Stimulated activated CD4-positive, alpha-beta T cell treated with anti-CD3 and anti-CD28 coated beads, Interleukin-2, amount 100 ng/mL, for 24 hours (primary cell): ENCODE measurements at regions not wholly inside any gene's neighbourhood (a gene's known extent, or its start where the extent isn't known, plus 50 kb on each side); places are given as distances from the start of the nearest gene placed in this dataset.
"Not testable (repeated sequence)": the region's sequence is repeated elsewhere in the genome, so short reads cannot be mapped to it uniquely, and the experiment has no call there.

ENCODE experiments used
- DNase-seq, 2 donors: peaks; one replicate each; pipeline ENCODE4 v3.0.0-alpha.2; 2020

DNA sequence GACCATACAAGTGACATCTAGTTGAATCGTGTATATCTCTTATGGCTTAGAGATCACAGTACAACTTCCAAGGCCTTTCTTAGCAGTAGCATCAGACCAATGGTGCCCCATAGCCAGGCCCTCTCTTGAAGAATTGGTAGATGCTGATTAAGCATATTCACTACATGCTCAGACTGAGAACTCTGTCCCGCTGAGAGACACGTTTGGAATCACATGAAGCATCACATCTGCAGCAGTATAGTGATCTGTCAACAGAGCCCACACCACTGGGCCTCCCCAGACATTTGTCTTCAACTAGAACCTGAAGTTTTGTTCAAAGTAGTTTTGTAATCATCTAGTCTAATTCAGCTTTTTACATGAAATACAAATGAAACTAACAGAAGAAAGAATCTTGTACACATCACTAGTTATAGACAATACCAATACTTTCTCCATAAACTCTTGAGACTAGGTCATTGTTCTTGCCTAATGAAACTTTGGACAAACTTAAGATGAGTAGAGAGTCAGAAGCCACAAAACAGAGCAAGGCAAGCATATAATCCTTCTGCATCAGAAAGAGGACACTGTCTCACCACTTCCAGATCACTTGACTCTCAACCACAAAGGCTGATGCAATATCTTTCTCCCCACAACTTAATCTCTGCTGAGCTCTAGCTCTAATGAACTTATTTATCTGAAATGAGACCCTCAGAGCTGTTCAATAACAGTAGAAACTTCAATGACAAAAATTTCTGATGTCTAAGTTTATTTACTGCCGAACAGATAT, 182.7 kb downstream of the TBX18 start:
- DNase-seq = no peak

DNA sequence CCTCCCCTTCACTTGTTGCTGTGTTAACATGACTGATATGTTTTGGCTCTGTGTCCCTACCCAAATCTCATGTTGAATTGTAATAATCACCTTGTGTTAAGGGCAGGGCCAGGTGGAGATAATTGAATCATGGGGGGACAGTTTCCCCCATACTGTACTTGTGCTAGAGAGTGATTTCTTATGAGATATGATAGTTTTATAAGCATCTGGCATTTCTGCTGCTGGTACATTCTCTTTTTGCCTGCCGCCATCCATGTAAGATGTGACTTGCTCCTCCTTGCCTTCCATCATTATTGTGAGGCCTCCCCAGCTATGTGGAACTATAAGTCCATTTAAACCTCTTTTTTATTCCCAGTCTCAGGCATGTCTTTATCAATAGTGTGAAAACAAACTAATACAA, 185.0 kb downstream of the TBX18 start:
- DNase-seq = no peak

DNA sequence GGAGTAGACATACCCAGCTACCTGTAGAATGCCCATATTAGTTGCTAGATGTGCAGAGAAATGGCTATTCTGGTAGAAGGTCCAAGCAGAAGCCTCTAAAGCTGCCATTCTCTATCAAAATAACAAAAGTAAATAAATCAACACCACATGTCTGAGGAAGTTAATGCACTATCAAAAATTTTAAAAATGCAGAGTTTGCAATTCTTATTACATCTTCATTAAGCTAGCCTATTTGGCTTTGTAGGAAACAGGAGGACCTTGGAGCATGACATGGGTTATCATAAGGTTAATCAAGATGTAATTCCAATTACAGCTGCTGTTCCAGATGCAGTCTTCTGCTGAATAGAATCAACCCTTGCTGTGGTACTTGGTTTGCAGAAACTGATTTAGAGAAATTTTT, 188.4 kb downstream of the TBX18 start:
- DNase-seq = no peak

DNA sequence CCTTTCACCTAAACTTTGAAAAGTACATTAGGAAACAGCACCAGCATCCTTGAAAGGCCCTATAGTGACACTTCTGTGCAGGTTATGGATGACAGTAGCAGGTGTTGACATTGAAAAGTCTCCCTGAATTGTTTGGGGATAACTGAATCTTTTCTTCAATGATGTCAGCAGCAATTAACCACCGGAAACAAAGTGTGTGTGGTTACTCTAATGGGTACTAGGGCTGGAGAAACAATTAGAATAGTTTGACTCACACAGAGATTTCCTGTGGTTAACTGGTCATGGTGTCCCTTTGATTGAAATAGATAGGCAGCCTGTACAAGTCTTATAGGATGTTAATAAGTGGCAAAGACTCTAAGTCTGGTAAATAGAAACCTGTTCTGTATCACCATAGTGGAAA, 189.1 kb downstream of the TBX18 start:
- no peak for DNase-seq

DNA sequence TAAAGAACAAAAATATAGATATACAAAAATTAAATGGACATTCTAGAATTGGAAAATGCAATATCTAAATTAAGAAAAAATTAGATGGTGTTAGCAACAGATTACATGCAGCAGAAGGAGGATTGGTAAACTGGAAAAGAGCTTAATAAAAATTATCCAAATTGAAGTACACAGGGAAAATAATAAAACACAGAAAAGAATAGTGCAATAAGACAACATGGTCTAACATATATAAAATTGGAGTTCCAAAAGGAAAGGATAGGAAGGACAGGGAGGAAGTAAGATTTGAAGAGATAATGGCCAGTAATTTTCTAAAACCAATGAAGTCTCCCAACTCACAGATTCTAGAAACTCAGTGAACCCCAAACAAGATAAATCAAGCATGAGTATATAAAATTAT, 194.5 kb downstream of the TBX18 start:
- no peak for DNase-seq

DNA sequence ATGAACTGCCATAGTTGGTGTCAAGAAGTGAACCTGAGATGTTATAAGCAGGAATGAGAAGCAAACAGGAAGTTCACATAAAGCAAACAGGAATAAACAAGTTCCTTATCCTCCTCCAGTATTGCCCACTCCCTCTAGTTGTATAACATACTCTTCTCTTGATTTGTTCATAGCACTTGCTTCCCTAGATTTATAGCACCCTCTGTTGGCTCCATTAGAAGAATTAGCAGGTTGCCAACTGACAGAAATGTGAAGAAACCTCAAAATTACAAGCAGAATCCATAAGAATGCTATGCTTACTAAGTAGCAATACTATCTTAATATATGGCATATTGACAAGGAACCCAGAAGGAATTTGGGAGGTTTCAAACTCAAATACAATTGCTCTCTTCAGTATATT, 195.4 kb downstream of the TBX18 start:
- no peak for DNase-seq

DNA sequence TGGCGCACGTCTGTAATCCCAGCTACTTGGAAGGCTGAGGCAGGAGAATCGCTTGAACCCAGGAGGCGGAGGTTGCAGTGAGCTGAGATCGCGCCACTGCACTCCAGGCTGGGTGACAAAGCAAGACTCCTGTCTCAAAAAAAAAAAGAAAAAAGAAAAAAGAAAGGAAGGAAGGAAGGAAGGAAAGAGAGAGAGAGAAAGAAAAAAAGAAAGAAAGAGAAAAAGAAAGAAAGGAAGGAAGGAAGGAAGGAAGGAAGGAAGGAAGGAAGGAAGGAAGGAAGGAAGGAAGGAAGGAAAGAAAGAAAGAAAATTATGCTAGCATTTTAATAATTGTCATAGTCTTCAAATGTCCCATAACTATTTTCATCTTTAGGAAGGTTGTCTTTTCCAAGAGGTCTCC, 198.7 kb downstream of the TBX18 start:
- not testable (repeated sequence) for DNase-seq

DNA sequence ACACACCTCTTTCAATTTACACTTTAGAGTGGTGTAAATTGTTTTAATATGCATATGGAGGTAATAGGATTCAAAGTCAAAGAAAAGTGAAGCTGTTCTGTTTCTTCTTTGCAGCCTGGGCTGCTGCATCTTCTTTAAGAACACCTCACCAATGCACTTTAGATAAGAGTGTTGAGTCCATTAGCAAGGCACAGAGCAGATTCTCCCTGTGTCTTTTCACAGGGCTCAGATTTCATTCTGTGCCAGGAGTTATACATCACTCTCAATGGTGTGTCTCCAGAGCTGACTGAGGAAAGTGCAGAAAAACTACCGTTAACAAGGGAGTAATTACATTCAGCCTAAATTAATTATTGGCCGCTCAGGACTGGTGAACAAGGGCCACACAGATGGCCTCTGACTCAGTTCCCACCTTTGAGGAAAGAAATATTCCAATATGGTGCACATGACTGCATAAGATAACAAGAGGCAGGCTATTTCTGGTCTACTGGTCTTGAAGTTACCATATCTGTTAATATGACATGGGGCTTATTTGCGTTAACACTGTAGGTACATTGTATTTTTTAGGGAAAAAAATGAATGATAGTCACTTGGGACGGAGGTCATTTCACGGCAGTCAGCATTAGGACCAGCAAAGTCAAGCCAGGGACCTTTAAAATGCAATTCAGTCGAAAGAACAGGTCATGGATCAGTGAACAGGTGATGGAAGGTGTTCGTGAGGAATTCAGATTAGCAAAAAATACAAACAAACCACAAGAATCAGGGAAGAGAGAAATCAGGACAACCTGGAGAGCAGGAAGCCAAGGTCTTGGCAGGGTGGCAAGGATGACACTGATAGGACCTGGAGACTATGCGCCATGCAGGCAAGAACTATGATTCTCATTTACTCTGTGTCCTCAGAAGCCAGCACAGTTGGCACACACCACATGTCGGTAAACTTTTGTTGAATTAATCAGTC, 203.7 kb downstream of the TBX18 start:
- DNase-seq = no peak

DNA sequence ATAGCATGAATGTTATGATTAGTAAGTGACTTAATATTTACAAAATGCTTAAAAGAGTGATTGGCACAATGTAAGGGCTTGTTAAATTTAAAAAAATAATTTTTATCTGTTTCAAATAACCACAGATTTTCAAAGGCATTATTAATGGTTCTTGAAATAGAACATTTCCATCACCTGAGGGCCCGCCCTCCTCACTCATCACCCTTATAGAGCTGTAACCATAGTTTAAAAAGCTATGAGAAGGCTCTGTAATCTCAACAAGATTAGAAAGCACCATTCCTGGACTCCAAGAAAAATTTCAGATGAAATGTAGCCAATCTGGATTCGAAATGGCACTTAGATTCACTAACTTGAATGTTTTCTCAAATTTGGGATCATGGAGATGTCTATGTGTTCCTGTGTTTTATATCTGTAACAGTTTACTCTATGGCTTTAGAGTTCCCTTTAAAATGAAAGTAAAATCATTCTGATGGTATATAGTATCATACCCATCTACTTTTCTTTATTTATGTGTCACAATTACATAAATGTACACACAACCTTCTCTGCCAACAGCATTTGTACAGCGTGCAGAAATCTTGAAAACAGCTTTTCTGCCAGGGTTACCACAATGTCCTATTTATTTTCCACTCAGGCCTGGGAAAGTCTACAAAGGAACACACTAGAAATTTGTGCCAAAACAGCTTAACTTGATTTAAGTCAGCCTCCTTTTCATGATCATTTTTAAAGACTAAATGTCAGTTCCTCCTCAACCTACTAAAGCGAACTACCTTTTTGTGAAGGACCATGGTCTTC, 207.7 kb downstream of the TBX18 start:
- DNase-seq = no peak

DNA sequence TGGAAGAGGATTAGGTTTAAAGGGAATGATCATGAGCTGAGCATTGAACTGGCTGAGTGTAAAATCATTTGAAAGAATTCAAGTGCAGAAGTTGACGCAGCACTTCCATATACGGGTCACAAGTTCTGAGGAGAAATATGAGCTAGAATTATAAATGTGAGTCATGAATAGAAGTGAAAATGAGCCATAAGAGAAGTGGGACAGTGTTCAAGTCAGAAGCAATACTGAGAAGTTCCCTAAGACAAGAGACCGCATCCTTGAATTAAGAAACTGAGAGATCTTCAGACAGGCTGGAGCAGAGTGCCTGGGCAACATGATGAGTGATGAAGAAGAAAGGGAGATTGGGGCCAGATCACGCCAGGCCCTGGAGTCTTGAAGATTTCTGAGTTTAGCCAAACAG, 209.7 kb downstream of the TBX18 start:
- no peak for DNase-seq

DNA sequence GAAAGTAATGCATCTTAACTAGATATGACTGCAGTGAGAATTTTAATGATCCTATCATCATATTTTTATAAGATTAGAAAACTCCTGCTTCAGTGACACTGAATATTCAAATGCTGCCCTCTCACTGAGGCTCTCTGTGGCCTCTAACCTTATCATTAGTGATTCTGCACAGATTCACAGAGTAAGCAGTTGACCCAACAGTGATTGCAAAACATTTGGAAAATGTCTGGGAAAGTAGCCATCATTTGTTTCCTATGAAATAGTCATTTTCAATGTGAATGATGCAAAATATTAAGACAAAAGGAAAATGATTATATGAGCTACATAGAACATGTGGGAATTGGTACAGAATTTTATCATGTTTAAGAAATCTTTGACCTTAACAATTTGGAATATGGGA, 210.3 kb downstream of the TBX18 start:
- no peak for DNase-seq

DNA sequence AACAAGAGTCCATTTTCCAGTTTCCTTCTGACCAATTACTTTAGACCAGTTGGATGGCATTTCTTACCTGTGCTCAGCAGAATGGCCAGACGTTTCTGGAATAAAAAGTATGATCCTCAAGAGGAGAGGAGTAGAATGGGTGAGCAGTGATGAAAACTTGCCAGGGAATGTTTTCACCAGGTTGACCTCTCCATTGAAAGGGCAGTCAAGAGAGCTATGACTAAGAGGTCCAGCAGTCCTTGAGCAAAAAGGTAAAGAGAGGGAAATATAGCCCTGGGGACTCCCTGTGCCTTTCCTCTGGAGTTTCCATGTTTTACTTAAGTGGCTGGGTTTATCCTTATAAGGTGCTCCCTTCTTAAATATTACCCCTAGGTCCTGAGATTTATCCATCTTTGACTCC, 210.9 kb downstream of the TBX18 start:
- DNase-seq = no peak

DNA sequence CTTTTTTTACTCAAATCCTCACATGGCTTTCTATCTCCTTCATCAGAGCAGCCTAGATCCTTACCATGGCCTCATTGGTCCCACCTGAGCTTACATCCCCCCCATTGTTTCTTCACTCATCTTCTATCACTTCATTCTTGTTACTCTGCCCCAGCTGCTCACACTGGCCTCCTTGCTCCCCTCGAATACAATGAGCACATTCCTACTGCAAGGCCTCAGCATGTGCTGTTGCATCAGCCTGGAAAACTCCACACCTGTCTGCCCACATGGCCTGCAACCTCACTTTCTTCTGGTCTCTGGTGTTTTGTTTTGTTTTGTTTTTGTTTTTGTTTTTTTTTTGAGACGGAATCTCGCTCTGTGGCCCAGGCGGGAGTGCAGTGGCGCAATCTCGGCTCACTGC, 212.6 kb downstream of the TBX18 start:
- no peak for DNase-seq

DNA sequence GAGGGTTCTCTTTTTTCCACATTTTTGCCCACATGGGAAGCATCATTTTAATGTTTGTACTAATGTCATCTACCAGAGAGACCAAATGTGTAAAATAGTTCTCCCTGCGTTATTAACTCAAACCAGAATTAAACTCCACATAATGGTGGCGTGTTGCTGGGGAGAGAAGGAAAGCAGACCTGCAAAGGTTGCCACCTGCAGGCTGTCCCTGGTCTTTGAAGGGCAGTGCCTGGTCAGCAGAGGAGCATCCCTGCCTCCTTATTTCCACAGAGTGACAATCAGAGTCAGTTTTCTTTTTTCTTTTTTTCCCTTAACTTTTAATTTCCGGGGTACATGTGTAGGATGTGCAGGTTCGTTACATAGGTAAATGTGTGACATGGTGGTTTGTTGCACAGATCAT, 214.5 kb downstream of the TBX18 start:
- no peak for DNase-seq

DNA sequence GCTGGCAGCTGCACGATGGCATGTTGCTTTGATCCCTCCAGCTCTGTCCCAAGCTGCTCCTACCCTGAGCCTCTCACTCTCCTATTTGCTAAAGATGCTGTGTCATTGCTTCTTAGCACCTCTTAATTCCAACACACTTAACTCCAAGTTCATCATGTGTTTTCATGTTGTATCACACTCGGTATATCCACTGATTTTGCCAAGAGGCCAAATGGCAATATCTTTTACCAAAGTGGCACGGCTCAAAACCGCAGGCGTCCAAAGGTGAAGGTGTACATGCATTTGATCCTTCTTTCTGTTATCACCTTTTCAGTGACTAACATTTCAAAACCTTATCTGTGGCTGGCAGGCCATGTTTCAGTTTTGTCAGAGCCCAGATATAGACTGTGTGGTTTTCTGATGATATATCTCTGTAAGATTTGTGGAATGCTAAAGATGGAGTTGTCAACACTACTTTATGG, 217.0 kb downstream of the TBX18 start:
- DNase-seq = no peak

DNA sequence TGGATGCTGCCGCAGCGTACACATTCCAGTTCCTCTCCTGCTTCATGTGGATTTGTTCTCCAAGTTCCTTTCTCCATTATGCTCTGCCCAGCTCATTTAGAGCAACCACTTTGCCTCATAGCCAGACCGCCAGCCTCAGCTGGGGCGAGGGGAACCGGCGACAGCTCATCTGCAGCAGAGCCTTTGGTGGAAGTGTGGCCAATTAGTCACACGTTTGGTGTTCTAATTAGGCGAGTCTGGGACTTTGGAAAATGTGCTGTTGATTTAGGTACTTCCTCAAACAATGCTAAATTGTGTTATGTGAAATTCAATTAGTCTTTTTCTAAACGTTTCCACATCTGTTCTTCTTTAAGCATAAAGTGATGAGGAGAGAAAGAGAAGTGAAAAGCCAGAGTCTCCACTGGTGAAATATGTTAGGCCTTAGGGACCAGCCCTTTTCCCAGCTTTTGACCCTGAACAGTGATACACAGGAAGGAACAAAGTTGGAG, 217.9 kb downstream of the TBX18 start:
- no peak for DNase-seq

DNA sequence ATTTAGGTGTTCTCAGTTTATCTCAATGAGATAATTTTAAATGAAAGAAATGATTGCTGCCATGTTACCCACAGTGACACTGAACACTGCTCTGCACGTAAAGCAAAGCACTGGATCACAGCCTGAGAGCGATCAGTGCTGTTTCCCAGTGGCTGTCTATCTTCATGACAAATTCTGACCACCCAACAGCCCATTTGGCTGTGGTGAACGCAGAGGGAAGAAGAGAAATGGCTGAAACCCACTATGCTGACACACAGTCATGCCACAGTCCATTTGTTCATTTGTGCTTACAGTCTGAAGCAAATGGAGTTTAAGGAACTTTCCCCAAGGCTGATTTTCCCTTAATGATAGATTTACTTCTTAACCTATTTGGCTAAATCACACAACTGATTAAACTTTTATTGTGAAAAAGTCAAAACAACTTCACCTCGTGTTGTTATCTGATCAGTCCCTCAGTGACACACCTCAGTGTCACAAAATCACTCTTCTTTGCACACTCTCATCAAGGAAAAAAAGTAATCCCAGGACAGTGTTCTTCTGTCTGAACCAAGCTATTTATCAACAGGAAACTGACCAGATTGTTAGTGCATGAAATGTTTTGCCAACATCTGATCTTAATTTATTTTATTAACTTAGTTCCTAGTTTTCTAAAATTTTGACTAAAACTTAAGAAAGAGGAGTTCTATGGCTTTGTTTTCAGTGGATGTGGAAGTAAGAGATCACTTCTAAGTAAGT, 225.1 kb downstream of the TBX18 start:
- no peak for DNase-seq

DNA sequence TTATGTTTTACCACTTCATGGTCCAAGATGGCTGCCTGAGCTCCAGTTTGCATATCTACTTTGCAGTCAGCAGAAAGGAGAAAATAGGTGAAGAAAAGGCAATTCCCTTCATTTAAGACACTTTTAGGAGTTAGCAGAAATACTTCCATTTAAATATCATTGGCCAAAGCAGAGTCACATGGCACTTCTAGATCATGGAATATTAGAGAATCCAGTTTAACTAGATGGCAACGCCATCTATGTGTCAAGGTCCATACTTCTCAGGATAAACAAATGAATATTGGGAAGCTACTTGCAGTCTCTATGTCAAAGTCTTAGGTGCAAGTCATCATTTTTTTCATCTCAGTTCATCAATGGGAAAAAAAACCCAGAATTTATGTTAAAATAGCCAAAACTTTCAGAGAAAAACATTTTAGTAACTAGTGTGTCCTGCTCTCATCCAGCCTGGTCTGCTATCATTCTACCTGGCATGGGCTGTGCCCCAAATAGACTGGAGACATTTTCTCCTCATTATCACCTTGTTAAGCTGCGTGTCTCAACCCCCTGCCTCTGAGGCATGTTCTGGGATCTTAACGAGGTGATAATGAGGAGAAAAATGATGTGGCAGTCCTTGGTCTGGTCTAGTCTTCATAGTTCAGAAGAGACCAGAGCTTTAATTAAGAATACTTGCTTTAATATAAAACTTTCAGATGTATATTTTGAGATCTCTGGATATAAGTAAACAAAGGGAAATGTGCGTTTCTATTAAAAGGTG, 227.3 kb downstream of the TBX18 start:
- DNase-seq = no peak

DNA sequence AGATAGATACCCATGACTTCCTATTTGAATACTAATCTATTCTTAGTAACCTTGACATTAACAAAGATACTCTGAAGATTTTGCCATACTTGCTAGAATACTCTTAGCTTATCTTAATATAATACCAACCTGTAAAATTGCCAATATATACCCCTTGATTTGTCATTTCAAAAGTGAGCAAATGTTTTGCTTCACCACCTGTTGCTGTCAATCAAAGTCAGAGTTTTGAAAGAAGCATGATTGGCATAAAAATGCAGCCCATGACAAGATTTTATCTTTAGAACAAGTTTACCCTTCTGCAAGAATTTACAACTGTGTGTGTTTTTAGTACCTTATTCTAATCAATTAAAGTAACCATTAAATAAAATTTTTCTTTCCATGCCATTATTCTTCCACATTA, 236.2 kb downstream of the TBX18 start:
- DNase-seq = no peak

DNA sequence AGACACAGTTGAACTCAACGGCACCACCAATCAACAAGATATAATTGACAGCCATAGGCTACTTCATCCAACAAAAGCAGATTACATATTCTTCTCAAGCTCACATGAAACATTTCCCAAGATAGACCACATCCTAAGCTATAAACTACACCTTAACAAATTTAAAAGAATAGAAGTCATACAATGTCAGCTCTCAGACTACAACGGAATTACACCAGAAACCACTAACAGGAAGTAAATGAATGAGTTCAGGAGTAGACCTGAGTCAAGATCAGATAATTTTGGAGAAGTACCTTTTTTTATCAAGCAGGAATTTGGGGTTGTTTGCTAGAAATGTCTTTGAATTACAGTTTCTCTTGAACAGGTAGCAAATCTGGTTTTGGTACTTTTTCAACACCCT, 237.8 kb downstream of the TBX18 start:
- DNase-seq = no peak

DNA sequence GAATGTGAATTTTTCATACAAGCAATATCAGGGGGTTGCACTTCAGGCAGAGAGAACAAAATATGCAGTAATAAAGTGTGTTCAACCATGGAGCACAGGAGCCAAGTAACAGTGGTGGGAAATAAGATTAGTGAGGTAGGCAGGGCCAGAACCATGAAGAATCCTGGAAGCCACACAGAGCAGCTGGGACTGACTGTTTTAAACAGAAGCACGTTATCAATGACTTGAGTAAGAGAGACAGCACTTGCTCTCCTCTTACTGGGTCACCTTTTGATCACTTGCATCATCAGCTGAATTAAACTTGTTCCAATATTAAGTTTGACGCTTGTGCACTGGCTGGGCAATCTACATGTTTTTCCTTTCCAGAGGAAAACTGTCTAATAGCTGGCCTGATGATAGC, 238.5 kb downstream of the TBX18 start:
- DNase-seq = no peak

DNA sequence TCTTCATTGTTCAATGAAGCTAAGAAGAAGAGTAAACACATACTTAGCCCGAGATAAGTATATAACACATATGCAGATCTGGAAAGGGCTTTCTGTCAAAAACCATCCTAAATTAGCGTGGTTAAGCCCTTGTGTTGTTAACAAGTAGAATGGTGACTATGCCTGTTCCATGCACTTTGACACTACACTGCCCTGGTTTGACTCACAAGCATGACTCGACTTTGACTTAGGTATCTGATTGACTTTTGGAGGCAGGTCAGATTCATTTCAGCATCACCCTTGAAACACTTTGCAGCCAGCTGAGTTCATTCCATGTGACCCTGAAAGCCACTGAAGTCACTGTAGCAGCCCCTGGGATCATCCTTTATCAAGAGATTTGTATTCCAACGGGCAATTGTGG, 239.8 kb downstream of the TBX18 start:
- DNase-seq = no peak
